NCI-H748 treated with DMSO at 0.1 percent for 48 hours (cell line): ENCODE measurements at regions not wholly inside any gene's neighbourhood (a gene's known extent, or its start where the extent isn't known, plus 50 kb on each side); places are given as distances from the start of the nearest gene placed in this dataset.

ENCODE experiments used
- DNase-seq: peaks from one replicate; lab custom pipeline; 2025; lab: John Stamatoyannopoulos, UW

- DNase-seq: no peak
Measured at GRCh38 chr11:70848243-70848750, 404.1 kb downstream of the SHANK2 start.

GRCh38 chr11:70849031-70849430 lies 403.3 kb downstream of the SHANK2 start:
- no peak for DNase-seq

GRCh38 chr11:70851308-70851707 lies 401.1 kb downstream of the SHANK2 start:
- DNase-seq: no peak

GRCh38 chr11:70851907-70852306 lies 400.5 kb downstream of the SHANK2 start:
- DNase-seq: no peak

- DNase-seq: no peak
Measured at GRCh38 chr11:70853068-70853769, 399.2 kb downstream of the SHANK2 start.

- no peak for DNase-seq
Measured at GRCh38 chr11:70853770-70854108, 398.6 kb downstream of the SHANK2 start.

- DNase-seq: no peak
Measured at GRCh38 chr11:70854201-70854600, 398.2 kb downstream of the SHANK2 start.

GRCh38 chr11:70854901-70855556 lies 397.3 kb downstream of the SHANK2 start:
- DNase-seq: peak; percentile 93

- DNase-seq: no peak
Measured at GRCh38 chr11:70857894-70858293, 394.5 kb downstream of the SHANK2 start.

GRCh38 chr11:70859180-70859579 lies 393.2 kb downstream of the SHANK2 start:
- DNase-seq: no peak

- DNase-seq: peak; percentile 23
Measured at GRCh38 chr11:70860888-70861287, 391.5 kb downstream of the SHANK2 start.

GRCh38 chr11:70861559-70861958 lies 390.8 kb downstream of the SHANK2 start:
- DNase-seq: peak; percentile 45

GRCh38 chr11:70862093-70862492 lies 390.3 kb downstream of the SHANK2 start:
- DNase-seq: peak; percentile 15

GRCh38 chr11:70863186-70863585 lies 389.2 kb downstream of the SHANK2 start:
- no peak for DNase-seq

GRCh38 chr11:70863993-70864392 lies 388.4 kb downstream of the SHANK2 start:
- no peak for DNase-seq

- no peak for DNase-seq
Measured at GRCh38 chr11:70865356-70865755, 387.0 kb downstream of the SHANK2 start.

GRCh38 chr11:70866834-70867233 lies 385.5 kb downstream of the SHANK2 start:
- no peak for DNase-seq

- no peak for DNase-seq
Measured at GRCh38 chr11:70867281-70868047, 384.9 kb downstream of the SHANK2 start.

- no peak for DNase-seq
Measured at GRCh38 chr11:70868341-70868885, 384.0 kb downstream of the SHANK2 start.

GRCh38 chr11:70869054-70869453 lies 383.3 kb downstream of the SHANK2 start:
- no peak for DNase-seq

GRCh38 chr11:70871881-70872280 lies 380.5 kb downstream of the SHANK2 start:
- DNase-seq: peak; percentile 27

GRCh38 chr11:70872299-70872698 lies 380.1 kb downstream of the SHANK2 start:
- no peak for DNase-seq
